Keratinocyte (primary cell): ENCODE measurements at regions not wholly inside any gene's neighbourhood (a gene's known extent, or its start where the extent isn't known, plus 50 kb on each side); places are given as distances from the start of the nearest gene placed in this dataset.
A peak's percentile ranks its signal among the peaks of the same experiment; 100 is the strongest.

Source experiments
- DNase-seq: peaks from one replicate; pipeline ENCODE4 v3.0.0-alpha.2; 2011; ENCODE audit warnings: low read depth, missing footprints, low spot score
- FAIRE-seq: peaks from 2 replicates; lab custom pipeline; 2011; peaks lifted over from hg19 to GRCh38; lab: Jason Lieb, UNC
- H2AFZ ChIP-seq: 2 replicates; pipeline ENCODE4 v1.6.0; 2012; ENCODE audit warnings: low read length, control low read depth, inconsistent platforms; ENCODE audit not compliant: control insufficient read depth
- H3K27ac ChIP-seq: 2 replicates; pipeline ENCODE4 v1.5.1; 2011; ENCODE audit warnings: low read length; ENCODE audit not compliant: control insufficient read depth, insufficient read depth
- H3K27me3 ChIP-seq: 3 replicates; pipeline ENCODE4 v1.6.0; 2011; ENCODE audit warnings: low read length; ENCODE audit not compliant: control insufficient read depth, insufficient read depth; ENCODE audit errors: extremely low read depth
- H3K36me3 ChIP-seq, 2 experiments: 2 replicates in 1 of 2; 3 replicates in 1 of 2; pipeline ENCODE4 v1.5.1; 2011; ENCODE audit warnings: low read length in 2 of 2, mild to moderate bottlenecking in 1 of 2; ENCODE audit not compliant: control insufficient read depth in 2 of 2, insufficient read depth in 2 of 2; ENCODE audit errors: extremely low read depth in 1 of 2
- H3K4me1 ChIP-seq: 3 replicates; pipeline ENCODE4 v1.5.1; 2011; ENCODE audit warnings: low read length; ENCODE audit not compliant: control insufficient read depth, insufficient read depth; ENCODE audit errors: extremely low read depth
- H3K4me2 ChIP-seq: 3 replicates; pipeline ENCODE4 v1.6.0; 2011; ENCODE audit warnings: low read depth, low read length; ENCODE audit not compliant: control insufficient read depth, insufficient read depth; ENCODE audit errors: extremely low read depth
- H3K4me3 ChIP-seq, 3 experiments: fragments of 200-600 bp in 1 of 3; sonication (generic) in 1 of 3; 2 replicates in 2 of 3; 3 replicates in 1 of 3; pipeline ENCODE4 v1.5.1; 2011 to 2016; ENCODE audit warnings: low read length in 3 of 3, mild to moderate bottlenecking in 3 of 3, control low read depth in 2 of 3, inconsistent platforms in 1 of 3, low read depth in 1 of 3, mixed read lengths in 1 of 3, mixed run types in 1 of 3, moderate library complexity in 1 of 3; ENCODE audit not compliant: control insufficient read depth in 2 of 3, insufficient read depth in 2 of 3; ENCODE audit errors: extremely low read depth in 1 of 3
- H3K79me2 ChIP-seq: 2 replicates; pipeline ENCODE4 v1.6.0; 2012; ENCODE audit warnings: low read length; ENCODE audit not compliant: control insufficient read depth, insufficient read depth
- H3K9ac ChIP-seq: 3 replicates; pipeline ENCODE4 v1.6.0; 2011; ENCODE audit warnings: low read length; ENCODE audit not compliant: control insufficient read depth, insufficient read depth; ENCODE audit errors: extremely low read depth
- H3K9me1 ChIP-seq: 3 replicates; pipeline ENCODE4 v1.6.0; 2011; ENCODE audit warnings: low read length; ENCODE audit not compliant: control insufficient read depth, insufficient read depth; ENCODE audit errors: extremely low read depth
- H3K9me3 ChIP-seq: 2 replicates; pipeline ENCODE4 v1.5.1; 2012; ENCODE audit warnings: low read depth, low read length; ENCODE audit not compliant: control insufficient read depth
- H4K20me1 ChIP-seq: 3 replicates; pipeline ENCODE4 v1.6.0; 2011; ENCODE audit warnings: low read length; ENCODE audit not compliant: control insufficient read depth, insufficient read depth; ENCODE audit errors: extremely low read depth
- CTCF ChIP-seq, 3 experiments: IDR thresholded peaks in 1 of 3; conservative IDR thresholded peaks in 1 of 3; optimal IDR thresholded peaks in 1 of 3; 2 replicates in 2 of 3; 3 replicates in 1 of 3; pipeline versions ENCODE3 to v1.5.1; 2011; ENCODE audit warnings: low read length in 3 of 3, mild to moderate bottlenecking in 3 of 3, moderate library complexity in 2 of 3, control low read depth in 1 of 3, inconsistent platforms in 1 of 3; ENCODE audit not compliant: insufficient read depth in 2 of 3; ENCODE audit errors: extremely low read depth in 1 of 3
- EZH2 ChIP-seq: IDR thresholded peaks from one replicate; pipeline ENCODE4 v1.6.1; 2012; ENCODE audit warnings: inconsistent platforms, mild to moderate bottlenecking, low read length, moderate library complexity
- dilution Hi-C: fragments of 300-500 bp; cut with MboI; formaldehyde crosslinking; loops from one replicate; pipeline ENCODE4 v1.7.0; 2020; ENCODE audit warnings: low sequenced_read_pairs; ENCODE audit not compliant: extremely low pct_ligation_motif_present

- peaks cover 26% of the 10 kb centered on the region for H3K4me1 ChIP-seq
These were observed 94.9 kb downstream of the OGFRL1 start for GRCh38 chr6:71383476-71383875.

GRCh38 chr6:71383901-71384489 is 95.4 kb downstream of the OGFRL1 start:
- Histone ChIP-seq H2AFZ (no peak overlapping the region), H3K9me1 (no peaks in the 10 kb centered on the region), H3K4me3 (no peak overlapping the region), H3K9ac (no peak overlapping the region), H3K27ac (no peak overlapping the region), H3K9me3 (no peaks in the 10 kb centered on the region), H4K20me1 (no peaks in the 10 kb centered on the region), H3K36me3 (peaks cover 5 to 6% of the 10 kb centered on the region in 2 experiments), H3K4me1 (peaks cover 31% of the 10 kb centered on the region), H3K27me3 (no peaks in the 10 kb centered on the region), H3K4me2 (no peak overlapping the region), H3K79me2 (peaks cover 25% of the 10 kb centered on the region)
- dilution Hi-C loops: loop anchor here (10.0 kb wide), 1 partner anchor 121 kb away; no protein-coding TSS in a partner anchor
- FAIRE-seq (no peak), DNase-seq (no peak)
- TF ChIP-seq EZH2 (no peak), CTCF (optimal IDR thresholded peaks at IDR 0.05 in 1 of 3, IDR thresholded peaks at IDR 0.05 in 1 of 3, conservative IDR thresholded peaks at IDR 0.05 in 1 of 3; ENCODE audit: extremely low read depth in 1 of 3, insufficient read depth in 2 of 3, low read length in 3 of 3) (peak in 2 of 3 experiments; percentile 34 to 38)

More at GRCh38 chr6:71383476-71383875, 94.9 kb downstream of the OGFRL1 start:
- Histone ChIP-seq H3K36me3 (peaks cover 5 to 8% of the 10 kb centered on the region in 2 experiments), H3K9me3 (no peaks in the 10 kb centered on the region), H3K27ac (no peak overlapping the region), H3K4me3 (no peak overlapping the region), H3K79me2 (peaks cover 25% of the 10 kb centered on the region), H3K27me3 (no peaks in the 10 kb centered on the region), H3K9ac (no peak overlapping the region), H3K9me1 (no peaks in the 10 kb centered on the region), H4K20me1 (no peaks in the 10 kb centered on the region), H3K4me2 (no peak overlapping the region), H2AFZ (no peak overlapping the region)
- dilution Hi-C loops: loop anchor here (10.0 kb wide), 1 partner anchor 121 kb away; no protein-coding TSS in a partner anchor
- DNase-seq: no peak
- TF ChIP-seq CTCF (optimal IDR thresholded peaks at IDR 0.05 in 1 of 3, IDR thresholded peaks at IDR 0.05 in 1 of 3, conservative IDR thresholded peaks at IDR 0.05 in 1 of 3; ENCODE audit: extremely low read depth in 1 of 3, insufficient read depth in 2 of 3, low read length in 3 of 3) (no peak), EZH2 (no peak)
- no peak for FAIRE-seq
